HepG2 (cell line): ENCODE measurements at regions not wholly inside any gene's neighbourhood (a gene's known extent, or its start where the extent isn't known, plus 50 kb on each side); places are given as distances from the start of the nearest gene placed in this dataset.

Source experiments
- ARHGAP35 ChIP-seq: sonication (generic); formaldehyde crosslinking; IDR thresholded peaks from 2 replicates; pipeline ENCODE4 v1.9.0; 2022; ENCODE audit warnings: mild to moderate bottlenecking, inconsistent platforms, moderate library complexity, missing genetic modification reagents, borderline replicate concordance
- FOXJ3 ChIP-seq: sonication (generic); formaldehyde crosslinking; IDR thresholded peaks from 2 replicates; pipeline ENCODE4 v1.4.0; 2020; ENCODE audit warnings: missing genetic modification reagents, mild to moderate bottlenecking, borderline replicate concordance
- GATAD1 ChIP-seq: IDR thresholded peaks from 2 replicates; pipeline ENCODE4 v1.6.1; 2016; ENCODE audit warnings: missing genetic modification reagents, missing compliant biosample characterization
- GZF1 ChIP-seq: sonication (generic); formaldehyde crosslinking; IDR thresholded peaks from 2 replicates; pipeline ENCODE4 v1.5.1; 2020; ENCODE audit warnings: mild to moderate bottlenecking, missing genetic modification reagents
- HDAC6 ChIP-seq: fragments of 200-600 bp; sonication (generic); IDR thresholded peaks from 2 replicates; pipeline ENCODE4 v1.7.0; 2017; ENCODE audit warnings: mild to moderate bottlenecking, antibody characterized with exemption, low read length, low read depth
- MTF2 ChIP-seq: sonication (generic); formaldehyde crosslinking; IDR thresholded peaks from 2 replicates; pipeline ENCODE4 v1.5.0; 2020; ENCODE audit warnings: missing genetic modification reagents, borderline replicate concordance
- NCOR1 ChIP-seq: fragments of 200-600 bp; sonication (generic); IDR thresholded peaks from 2 replicates; pipeline ENCODE4 v1.7.0; 2017; ENCODE audit warnings: antibody characterized with exemption, low read length, borderline replicate concordance
- SRSF4 ChIP-seq: fragments of 200-400 bp; formaldehyde crosslinking; IDR thresholded peaks from one replicate; pipeline ENCODE4 v1.6.1; 2018; ENCODE audit warnings: mild to moderate bottlenecking, low read depth, low read length, moderate library complexity; ENCODE audit not compliant: poor library complexity, severe bottlenecking
- STAT5B ChIP-seq: sonication (generic); formaldehyde crosslinking; IDR thresholded peaks from 2 replicates; pipeline ENCODE4 v1.4.0; 2020; ENCODE audit warnings: missing genetic modification reagents
- TBX3 ChIP-seq: fragments of 450-650 bp; IDR thresholded peaks from 2 replicates; pipeline ENCODE4 v1.6.1; 2017; ENCODE audit warnings: antibody characterized with exemption, mild to moderate bottlenecking, inconsistent platforms, borderline replicate concordance
- ZBTB3 ChIP-seq: sonication (generic); formaldehyde crosslinking; IDR thresholded peaks from 2 replicates; pipeline ENCODE4 v1.4.0; 2020; ENCODE audit warnings: low read depth, mild to moderate bottlenecking, moderate library complexity, missing genetic modification reagents, borderline replicate concordance
- ZBTB38 ChIP-seq: sonication (generic); formaldehyde crosslinking; IDR thresholded peaks from 2 replicates; pipeline ENCODE4 v1.5.1; 2020; ENCODE audit warnings: mild to moderate bottlenecking, missing genetic modification reagents
- ZIK1 ChIP-seq: sonication (generic); formaldehyde crosslinking; IDR thresholded peaks from 2 replicates; pipeline ENCODE4 v1.5.0; 2020; ENCODE audit warnings: mild to moderate bottlenecking, low read depth, missing genetic modification reagents, borderline replicate concordance
- ZMAT3 ChIP-seq: sonication (generic); formaldehyde crosslinking; conservative IDR thresholded peaks from 2 replicates; pipeline ENCODE4 v1.7.0; 2021; ENCODE audit warnings: missing genetic modification reagents
- ZNF180 ChIP-seq: sonication (generic); formaldehyde crosslinking; IDR thresholded peaks from 2 replicates; pipeline ENCODE4 v1.4.0; 2020; ENCODE audit warnings: low read depth, missing genetic modification reagents, borderline replicate concordance
- ZNF263 ChIP-seq: sonication (generic); formaldehyde crosslinking; IDR thresholded peaks from 2 replicates; pipeline ENCODE4 v1.4.0; 2020; ENCODE audit warnings: missing genetic modification reagents
- ZNF292 ChIP-seq: sonication (generic); formaldehyde crosslinking; IDR thresholded peaks from 2 replicates; pipeline ENCODE4 v1.8.1; 2022; ENCODE audit warnings: mild to moderate bottlenecking, low read depth, missing genetic modification reagents, borderline replicate concordance
- ZNF652 ChIP-seq: IDR thresholded peaks from 2 replicates; pipeline ENCODE4 v1.6.1; 2016; ENCODE audit warnings: low read depth, borderline replicate concordance
- TF ChIP-seq, protein P1 (sequence below): sonication (generic); formaldehyde crosslinking; IDR thresholded peaks from 2 replicates; pipeline ENCODE4 v1.8.0; 2022; ENCODE audit warnings: missing genetic modification reagents, low read depth, mild to moderate bottlenecking, borderline replicate concordance
- TF ChIP-seq, protein P2 (sequence below): sonication (generic); formaldehyde crosslinking; IDR thresholded peaks from 2 replicates; pipeline ENCODE4 v1.5.0; 2020; ENCODE audit warnings: mild to moderate bottlenecking, missing genetic modification reagents, borderline replicate concordance
- TF ChIP-seq, protein P3 (sequence below): sonication (generic); formaldehyde crosslinking; IDR thresholded peaks from 2 replicates; pipeline ENCODE4 v1.4.0; 2020; ENCODE audit warnings: missing genetic modification reagents

- TF ChIP-seq GZF1 (no peak), ZNF263 (CRISPR knock-in tag) (no peak), STAT5B (CRISPR knock-in tag) (no peak), ZBTB3 (CRISPR knock-in tag) (no peak), ARHGAP35 (CRISPR knock-in tag) (no peak), ZBTB38 (CRISPR knock-in tag) (no peak), NCOR1 (peak; percentile 94), ZNF652 (peak; percentile 47; the same call in 1 of the 2 replicates), MTF2 (CRISPR knock-in tag) (no peak), ZNF180 (CRISPR knock-in tag) (no peak), HDAC6 (no peak), ZMAT3 (CRISPR knock-in tag) (no peak), ZNF292 (CRISPR knock-in tag) (no peak), GATAD1 (CRISPR knock-in tag) (peak; percentile 68), FOXJ3 (peak; percentile 84), ZIK1 (CRISPR knock-in tag) (no peak), TBX3 (peak; percentile 100), SRSF4 (no peak)
- TF ChIP-seq, protein P1, sequence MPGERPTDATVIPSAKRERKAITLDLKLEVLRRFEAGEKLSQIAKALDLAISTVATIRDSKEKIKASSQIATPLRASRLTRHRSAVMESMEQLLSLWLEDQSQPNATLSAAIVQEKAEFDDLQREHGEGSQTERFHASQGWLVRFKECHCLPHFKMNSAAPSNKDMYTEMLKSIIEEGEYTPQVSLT (CRISPR knock-in tag), result no peak
- TF ChIP-seq, protein P2, sequence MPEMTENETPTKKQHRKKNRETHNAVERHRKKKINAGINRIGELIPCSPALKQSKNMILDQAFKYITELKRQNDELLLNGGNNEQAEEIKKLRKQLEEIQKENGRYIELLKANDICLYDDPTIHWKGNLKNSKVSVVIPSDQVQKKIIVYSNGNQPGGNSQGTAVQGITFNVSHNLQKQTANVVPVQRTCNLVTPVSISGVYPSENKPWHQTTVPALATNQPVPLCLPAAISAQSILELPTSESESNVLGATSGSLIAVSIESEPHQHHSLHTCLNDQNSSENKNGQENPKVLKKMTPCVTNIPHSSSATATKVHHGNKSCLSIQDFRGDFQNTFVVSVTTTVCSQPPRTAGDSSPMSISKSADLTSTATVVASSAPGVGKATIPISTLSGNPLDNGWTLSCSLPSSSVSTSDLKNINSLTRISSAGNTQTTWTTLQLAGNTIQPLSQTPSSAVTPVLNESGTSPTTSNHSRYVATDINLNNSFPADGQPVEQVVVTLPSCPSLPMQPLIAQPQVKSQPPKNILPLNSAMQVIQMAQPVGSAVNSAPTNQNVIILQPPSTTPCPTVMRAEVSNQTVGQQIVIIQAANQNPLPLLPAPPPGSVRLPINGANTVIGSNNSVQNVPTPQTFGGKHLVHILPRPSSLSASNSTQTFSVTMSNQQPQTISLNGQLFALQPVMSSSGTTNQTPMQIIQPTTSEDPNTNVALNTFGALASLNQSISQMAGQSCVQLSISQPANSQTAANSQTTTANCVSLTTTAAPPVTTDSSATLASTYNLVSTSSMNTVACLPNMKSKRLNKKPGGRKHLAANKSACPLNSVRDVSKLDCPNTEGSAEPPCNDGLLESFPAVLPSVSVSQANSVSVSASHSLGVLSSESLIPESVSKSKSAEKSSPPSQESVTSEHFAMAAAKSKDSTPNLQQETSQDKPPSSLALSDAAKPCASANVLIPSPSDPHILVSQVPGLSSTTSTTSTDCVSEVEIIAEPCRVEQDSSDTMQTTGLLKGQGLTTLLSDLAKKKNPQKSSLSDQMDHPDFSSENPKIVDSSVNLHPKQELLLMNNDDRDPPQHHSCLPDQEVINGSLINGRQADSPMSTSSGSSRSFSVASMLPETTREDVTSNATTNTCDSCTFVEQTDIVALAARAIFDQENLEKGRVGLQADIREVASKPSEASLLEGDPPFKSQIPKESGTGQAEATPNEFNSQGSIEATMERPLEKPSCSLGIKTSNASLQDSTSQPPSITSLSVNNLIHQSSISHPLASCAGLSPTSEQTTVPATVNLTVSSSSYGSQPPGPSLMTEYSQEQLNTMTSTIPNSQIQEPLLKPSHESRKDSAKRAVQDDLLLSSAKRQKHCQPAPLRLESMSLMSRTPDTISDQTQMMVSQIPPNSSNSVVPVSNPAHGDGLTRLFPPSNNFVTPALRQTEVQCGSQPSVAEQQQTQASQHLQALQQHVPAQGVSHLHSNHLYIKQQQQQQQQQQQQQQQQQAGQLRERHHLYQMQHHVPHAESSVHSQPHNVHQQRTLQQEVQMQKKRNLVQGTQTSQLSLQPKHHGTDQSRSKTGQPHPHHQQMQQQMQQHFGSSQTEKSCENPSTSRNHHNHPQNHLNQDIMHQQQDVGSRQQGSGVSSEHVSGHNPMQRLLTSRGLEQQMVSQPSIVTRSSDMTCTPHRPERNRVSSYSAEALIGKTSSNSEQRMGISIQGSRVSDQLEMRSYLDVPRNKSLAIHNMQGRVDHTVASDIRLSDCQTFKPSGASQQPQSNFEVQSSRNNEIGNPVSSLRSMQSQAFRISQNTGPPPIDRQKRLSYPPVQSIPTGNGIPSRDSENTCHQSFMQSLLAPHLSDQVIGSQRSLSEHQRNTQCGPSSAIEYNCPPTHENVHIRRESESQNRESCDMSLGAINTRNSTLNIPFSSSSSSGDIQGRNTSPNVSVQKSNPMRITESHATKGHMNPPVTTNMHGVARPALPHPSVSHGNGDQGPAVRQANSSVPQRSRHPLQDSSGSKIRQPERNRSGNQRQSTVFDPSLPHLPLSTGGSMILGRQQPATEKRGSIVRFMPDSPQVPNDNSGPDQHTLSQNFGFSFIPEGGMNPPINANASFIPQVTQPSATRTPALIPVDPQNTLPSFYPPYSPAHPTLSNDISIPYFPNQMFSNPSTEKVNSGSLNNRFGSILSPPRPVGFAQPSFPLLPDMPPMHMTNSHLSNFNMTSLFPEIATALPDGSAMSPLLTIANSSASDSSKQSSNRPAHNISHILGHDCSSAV (CRISPR knock-in tag), result no peak
- TF ChIP-seq, protein P3, sequence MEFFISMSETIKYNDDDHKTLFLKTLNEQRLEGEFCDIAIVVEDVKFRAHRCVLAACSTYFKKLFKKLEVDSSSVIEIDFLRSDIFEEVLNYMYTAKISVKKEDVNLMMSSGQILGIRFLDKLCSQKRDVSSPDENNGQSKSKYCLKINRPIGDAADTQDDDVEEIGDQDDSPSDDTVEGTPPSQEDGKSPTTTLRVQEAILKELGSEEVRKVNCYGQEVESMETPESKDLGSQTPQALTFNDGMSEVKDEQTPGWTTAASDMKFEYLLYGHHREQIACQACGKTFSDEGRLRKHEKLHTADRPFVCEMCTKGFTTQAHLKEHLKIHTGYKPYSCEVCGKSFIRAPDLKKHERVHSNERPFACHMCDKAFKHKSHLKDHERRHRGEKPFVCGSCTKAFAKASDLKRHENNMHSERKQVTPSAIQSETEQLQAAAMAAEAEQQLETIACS (CRISPR knock-in tag), result no peak
These were observed 139.4 kb downstream of the RPLP1 start (continued) for GRCh38 chr15:69591905-69592508.
